Nephron (organoid): ENCODE measurements at regions not wholly inside any gene's neighbourhood (a gene's known extent, or its start where the extent isn't known, plus 50 kb on each side); places are given as distances from the start of the nearest gene placed in this dataset.
"Not testable (repeated sequence)": the region's sequence is repeated elsewhere in the genome, so short reads cannot be mapped to it uniquely, and the experiment has no call there.

Experiments used
- H3K27ac Mint-ChIP-seq, 3 experiments: 2 replicates each; pipeline ENCODE4 v1.8.0; 2020; ENCODE audit warnings: mixed read lengths in 3 of 3, mild to moderate bottlenecking in 2 of 3, moderate library complexity in 1 of 3
- H3K27me3 Mint-ChIP-seq: 2 replicates; pipeline ENCODE4 v1.8.0; 2021; ENCODE audit warnings: low read depth, mild to moderate bottlenecking, moderate library complexity, mixed read lengths
- H3K36me3 Mint-ChIP-seq: 2 replicates; pipeline ENCODE4 v1.8.0; 2020; ENCODE audit warnings: low read depth, mixed read lengths
- H3K4me1 Mint-ChIP-seq: 2 replicates; pipeline ENCODE4 v1.8.0; 2020; ENCODE audit warnings: mixed read lengths
- H3K4me3 Mint-ChIP-seq, 3 experiments: 2 replicates each; pipeline ENCODE4 v1.8.0; 2020; ENCODE audit warnings: mild to moderate bottlenecking in 3 of 3, mixed read lengths in 3 of 3, moderate library complexity in 2 of 3
- H3K9me3 Mint-ChIP-seq: 2 replicates; pipeline ENCODE4 v1.8.0; 2020; ENCODE audit warnings: mixed read lengths
- CTCF ChIP-seq, 3 experiments: fragments of 200-600 bp; sonication (generic); IDR thresholded peaks; one replicate each; pipeline ENCODE4 v1.5.0; 2021; ENCODE audit warnings: antibody characterized with exemption in 3 of 3; ENCODE audit not compliant: unreplicated experiment in 3 of 3

- Mint-ChIP-seq H3K9me3 (no peaks in the 10 kb centered on the region), H3K4me1 (no peaks in the 10 kb centered on the region), H3K36me3 (no peaks in the 10 kb centered on the region), H3K4me3 (no peak overlapping the region), H3K27ac (no peak overlapping the region), H3K27me3 (no peaks in the 10 kb centered on the region)
- TF ChIP-seq CTCF (IDR thresholded peaks at IDR 0.05; ENCODE audit: unreplicated experiment in 3 of 3) = no peak
Observed at GRCh38 chr5:88033191-88033590, 235.5 kb downstream of the TMEM161B start.

- Mint-ChIP-seq H3K4me3 (no peak overlapping the region), H3K9me3 (no peaks in the 10 kb centered on the region), H3K27me3 (no peaks in the 10 kb centered on the region)
Observed at GRCh38 chr5:88029011-88029410, 239.6 kb downstream of the TMEM161B start.

GRCh38 chr5:88021141-88021540, 247.5 kb downstream of the TMEM161B start:
- Mint-ChIP-seq H3K9me3 (no peaks in the 10 kb centered on the region), H3K4me1 (no peaks in the 10 kb centered on the region), H3K4me3 (no peak overlapping the region), H3K27me3 (no peaks in the 10 kb centered on the region), H3K27ac (no peak overlapping the region), H3K36me3 (no peaks in the 10 kb centered on the region)
- TF ChIP-seq CTCF (IDR thresholded peaks at IDR 0.05; ENCODE audit: unreplicated experiment in 3 of 3) = no peak

More at GRCh38 chr5:88029011-88029410, 239.6 kb downstream of the TMEM161B start:
- TF ChIP-seq CTCF (IDR thresholded peaks at IDR 0.05; ENCODE audit: unreplicated experiment in 3 of 3) = no peak
- Mint-ChIP-seq H3K36me3 (no peaks in the 10 kb centered on the region), H3K4me1 (no peaks in the 10 kb centered on the region), H3K27ac (no peak overlapping the region)

GRCh38 chr5:88014984-88015383, 253.7 kb downstream of the TMEM161B start:
- not testable (repeated sequence) for H3K27me3 Mint-ChIP-seq, H3K27ac Mint-ChIP-seq, H3K36me3 Mint-ChIP-seq, H3K9me3 Mint-ChIP-seq, H3K4me3 Mint-ChIP-seq, H3K4me1 Mint-ChIP-seq

- Mint-ChIP-seq H3K36me3 (no peaks in the 10 kb centered on the region), H3K4me1 (no peaks in the 10 kb centered on the region), H3K27ac (no peak overlapping the region), H3K27me3 (no peaks in the 10 kb centered on the region), H3K4me3 (no peak overlapping the region), H3K9me3 (no peaks in the 10 kb centered on the region)
- no peak for TF ChIP-seq CTCF (IDR thresholded peaks at IDR 0.05; ENCODE audit: unreplicated experiment in 3 of 3)
Observed at GRCh38 chr5:88000877-88001276, 267.8 kb downstream of the TMEM161B start.

- Mint-ChIP-seq H3K9me3 (peaks cover 5% of the 10 kb centered on the region), H3K4me3 (no peak overlapping the region), H3K36me3 (no peaks in the 10 kb centered on the region), H3K4me1 (no peaks in the 10 kb centered on the region), H3K27me3 (no peaks in the 10 kb centered on the region), H3K27ac (no peak overlapping the region)
- TF ChIP-seq CTCF (IDR thresholded peaks at IDR 0.05; ENCODE audit: unreplicated experiment in 3 of 3) = no peak
Observed at GRCh38 chr5:87997662-87998061, 271.0 kb downstream of the TMEM161B start.
